ENCODE measurements at regions not wholly inside any gene's neighbourhood (a gene's known extent, or its start where the extent isn't known, plus 50 kb on each side); places are given as distances from the start of the nearest gene placed in this dataset.

GRCh38 chr5:124883681-124884080, 137.2 kb upstream of the ZNF608 start:
- TF ChIP-seq, protein P1, sequence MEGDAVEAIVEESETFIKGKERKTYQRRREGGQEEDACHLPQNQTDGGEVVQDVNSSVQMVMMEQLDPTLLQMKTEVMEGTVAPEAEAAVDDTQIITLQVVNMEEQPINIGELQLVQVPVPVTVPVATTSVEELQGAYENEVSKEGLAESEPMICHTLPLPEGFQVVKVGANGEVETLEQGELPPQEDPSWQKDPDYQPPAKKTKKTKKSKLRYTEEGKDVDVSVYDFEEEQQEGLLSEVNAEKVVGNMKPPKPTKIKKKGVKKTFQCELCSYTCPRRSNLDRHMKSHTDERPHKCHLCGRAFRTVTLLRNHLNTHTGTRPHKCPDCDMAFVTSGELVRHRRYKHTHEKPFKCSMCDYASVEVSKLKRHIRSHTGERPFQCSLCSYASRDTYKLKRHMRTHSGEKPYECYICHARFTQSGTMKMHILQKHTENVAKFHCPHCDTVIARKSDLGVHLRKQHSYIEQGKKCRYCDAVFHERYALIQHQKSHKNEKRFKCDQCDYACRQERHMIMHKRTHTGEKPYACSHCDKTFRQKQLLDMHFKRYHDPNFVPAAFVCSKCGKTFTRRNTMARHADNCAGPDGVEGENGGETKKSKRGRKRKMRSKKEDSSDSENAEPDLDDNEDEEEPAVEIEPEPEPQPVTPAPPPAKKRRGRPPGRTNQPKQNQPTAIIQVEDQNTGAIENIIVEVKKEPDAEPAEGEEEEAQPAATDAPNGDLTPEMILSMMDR (IDR thresholded peaks at IDR 0.05; ENCODE audit: extremely low read depth in 1 of 2, insufficient read depth in 1 of 2, low read depth in 1 of 2, low read length in 2 of 2): no peak
- TF ChIP-seq GATA2 (IDR thresholded peaks at IDR 0.05; ENCODE audit: insufficient read depth, insufficient read length, low read depth, low read length): no peak

All from endothelial cell of umbilical vein (primary cell).